ENCODE measurements at regions not wholly inside any gene's neighbourhood (a gene's known extent, or its start where the extent isn't known, plus 50 kb on each side); places are given as distances from the start of the nearest gene placed in this dataset.

- BruUV-seq (replicated peaks), result no TSS peak
- H3K27me3 Mint-ChIP-seq (ENCODE audit: insufficient read depth, unreplicated experiment), result no peaks in the 10 kb centered on the region
- ChIA-PET POLR2A (no interaction called here), CTCF (no interaction called here)
- TF ChIP-seq CTCF (IDR thresholded peaks at IDR 0.05; ENCODE audit: unreplicated experiment), result no peak
- no peak for DNase-seq (ENCODE audit: unreplicated experiment)
- no peak overlapping the region for H3K4me3 Mint-ChIP-seq (ENCODE audit: unreplicated experiment)
- no peak overlapping the region for H3K27ac Mint-ChIP-seq (ENCODE audit: low read depth, unreplicated experiment)
- H3K9me3 Mint-ChIP-seq (ENCODE audit: unreplicated experiment), result peaks cover 18% of the 10 kb centered on the region
- intact Hi-C loops (cut with micrococcal nuclease), result no loop called here
- H3K4me1 Mint-ChIP-seq (ENCODE audit: insufficient read depth, unreplicated experiment), result no peaks in the 10 kb centered on the region
- H3K36me3 Mint-ChIP-seq (ENCODE audit: insufficient read depth, unreplicated experiment), result no peaks in the 10 kb centered on the region
Observed at GRCh38 chrX:33686105-33686504, 446.0 kb downstream of the FAM47A start.

Data from MCF 10A (cell line).